ENCODE measurements at regions not wholly inside any gene's neighbourhood (a gene's known extent, or its start where the extent isn't known, plus 50 kb on each side); places are given as distances from the start of the nearest gene placed in this dataset.

GRCh38 chr10:121355161-121355560, 243.1 kb downstream of the FGFR2 start:
- Histone ChIP-seq H3K4me2 (ENCODE audit: low read length) (no peak overlapping the region), H2AFZ (ENCODE audit: low read depth, low read length, poor library complexity, severe bottlenecking) (no peak overlapping the region), H3K27ac (ENCODE audit: low read depth, low read length) (no peak overlapping the region), H3K9me2 (ENCODE audit: insufficient read depth) (no peaks in the 10 kb centered on the region), H3K79me2 (ENCODE audit: insufficient read depth, low read length) (no peaks in the 10 kb centered on the region), H4K20me1 (ENCODE audit: insufficient read depth) (no peaks in the 10 kb centered on the region), H3K4me1 (ENCODE audit: control insufficient read depth in 1 of 2, insufficient read depth in 2 of 2, low read length in 2 of 2) (no peaks in the 10 kb centered on the region), H3K4me3 (replicated peaks in 1 of 2; ENCODE audit: low read depth in 1 of 2, low read length in 2 of 2) (no peak overlapping the region), H3K27me3 (ENCODE audit: insufficient read depth, low read length) (no peaks in the 10 kb centered on the region), H3K9ac (ENCODE audit: low read length) (no peak overlapping the region), H3K36me3 (ENCODE audit: control insufficient read depth in 1 of 2, insufficient read depth in 2 of 2, low read length in 2 of 2) (no peaks in the 10 kb centered on the region), H3K9me3 (ENCODE audit: control insufficient read depth in 1 of 2, insufficient read depth in 1 of 2, low read depth in 1 of 2, low read length in 2 of 2) (no peaks in the 10 kb centered on the region)
- CTCF ChIA-PET = no interaction called here
- POLR2A ChIA-PET = no interaction called here
- DNase-seq (ENCODE audit: low read depth, low spot score) (no peak), ATAC-seq (no peak)
- RAD21 ChIA-PET (ENCODE audit: low non-redundant PET in 1 of 2, low total read pairs in 2 of 2, uncharacterized antibody in 2 of 2, unreplicated experiment in 2 of 2) = no interaction called here
- intact Hi-C loops (cut with micrococcal nuclease) = no loop called here
- no TSS peak for BruUV-seq (replicated peaks)
- TF ChIP-seq RAD21 (IDR thresholded peaks at IDR 0.05; ENCODE audit: low read depth) (no peak), CTCF (IDR thresholded peaks at IDR 0.05 in 2 of 3, conservative IDR thresholded peaks at IDR 0.05 in 1 of 3; ENCODE audit: borderline replicate concordance in 1 of 3, insufficient read depth in 1 of 3, low read depth in 2 of 3, low read length in 2 of 3) (no peak), SRF (IDR thresholded peaks at IDR 0.05; ENCODE audit: low read depth) (no peak), CEBPB (IDR thresholded peaks at IDR 0.05; ENCODE audit: low read depth) (no peak), ATF3 (IDR thresholded peaks at IDR 0.05) (no peak)

GRCh38 chr10:121356183-121356582, 242.1 kb downstream of the FGFR2 start:
- ChIA-PET CTCF (no interaction called here), RAD21 (ENCODE audit: low non-redundant PET in 1 of 2, low total read pairs in 2 of 2, uncharacterized antibody in 2 of 2, unreplicated experiment in 2 of 2) (no interaction called here), POLR2A (no interaction called here)
- H3K27ac ChIP-seq (ENCODE audit: low read depth, low read length) = no peak overlapping the region
- ATAC-seq = no peak
- H3K4me1 ChIP-seq (ENCODE audit: control insufficient read depth in 1 of 2, insufficient read depth in 2 of 2, low read length in 2 of 2) = no peaks in the 10 kb centered on the region
- H3K9me3 ChIP-seq (ENCODE audit: control insufficient read depth in 1 of 2, insufficient read depth in 1 of 2, low read depth in 1 of 2, low read length in 2 of 2) = no peaks in the 10 kb centered on the region
- intact Hi-C loops (cut with micrococcal nuclease) = no loop called here
- H3K4me2 ChIP-seq (ENCODE audit: low read length) = no peak overlapping the region
- H3K36me3 ChIP-seq (ENCODE audit: control insufficient read depth in 1 of 2, insufficient read depth in 2 of 2, low read length in 2 of 2) = no peaks in the 10 kb centered on the region
- no TSS peak for BruUV-seq (replicated peaks)
- DNase-seq (ENCODE audit: low read depth, low spot score) = no peak
- H3K79me2 ChIP-seq (ENCODE audit: insufficient read depth, low read length) = no peaks in the 10 kb centered on the region
- H4K20me1 ChIP-seq (ENCODE audit: insufficient read depth) = no peaks in the 10 kb centered on the region
- no peak overlapping the region for H3K9ac ChIP-seq (ENCODE audit: low read length)
- no peak overlapping the region for H2AFZ ChIP-seq (ENCODE audit: low read depth, low read length, poor library complexity, severe bottlenecking)
- no peak overlapping the region for H3K4me3 ChIP-seq (replicated peaks in 1 of 2; ENCODE audit: low read depth in 1 of 2, low read length in 2 of 2)
- no peaks in the 10 kb centered on the region for H3K9me2 ChIP-seq (ENCODE audit: insufficient read depth)
- H3K27me3 ChIP-seq (ENCODE audit: insufficient read depth, low read length) = no peaks in the 10 kb centered on the region
- TF ChIP-seq CBX3 (IDR thresholded peaks at IDR 0.05; ENCODE audit: low read depth) (no peak), ZBTB33 (IDR thresholded peaks at IDR 0.05; ENCODE audit: extremely low read depth, insufficient replicate concordance, low read length) (no peak), SP1 (IDR thresholded peaks at IDR 0.05; ENCODE audit: low read depth) (no peak), ATF3 (IDR thresholded peaks at IDR 0.05) (no peak), SRF (IDR thresholded peaks at IDR 0.05; ENCODE audit: low read depth) (no peak), ELF1 (IDR thresholded peaks at IDR 0.05; ENCODE audit: borderline replicate concordance, low read depth) (no peak), RAD21 (IDR thresholded peaks at IDR 0.05; ENCODE audit: low read depth) (no peak), EZH2 (IDR thresholded peaks at IDR 0.05) (no peak), TCF7L2 (IDR thresholded peaks at IDR 0.05; ENCODE audit: borderline replicate concordance, extremely low read depth, insufficient read depth, insufficient read length) (no peak), JUND (IDR thresholded peaks at IDR 0.05) (no peak), CTCF (IDR thresholded peaks at IDR 0.05 in 2 of 3, conservative IDR thresholded peaks at IDR 0.05 in 1 of 3; ENCODE audit: borderline replicate concordance in 1 of 3, insufficient read depth in 1 of 3, low read depth in 2 of 3, low read length in 2 of 3) (no peak), ZNF274 (IDR thresholded peaks at IDR 0.05; ENCODE audit: low read depth, low read length) (no peak), CEBPB (IDR thresholded peaks at IDR 0.05; ENCODE audit: low read depth) (no peak)
